ENCODE measurements at regions not wholly inside any gene's neighbourhood (a gene's known extent, or its start where the extent isn't known, plus 50 kb on each side); places are given as distances from the start of the nearest gene placed in this dataset.

- no peak for DNase-seq (ENCODE audit: low spot score)
- no peaks in the 10 kb centered on the region for H3K9me3 ChIP-seq (ENCODE audit: low read depth, low read length, poor library complexity, severe bottlenecking)
- no peak overlapping the region for H3K27ac ChIP-seq (ENCODE audit: low read depth, low read length, poor library complexity, severe bottlenecking)
- no TSS peak for BruUV-seq (replicated peaks)
- no peak overlapping the region for H3K4me3 ChIP-seq (ENCODE audit: low read depth, low read length, poor library complexity, severe bottlenecking)
- intact Hi-C loops (cut with micrococcal nuclease; ENCODE audit: unreplicated experiment), result no loop called here
- TF ChIP-seq EZH2 (IDR thresholded peaks at IDR 0.05; ENCODE audit: borderline replicate concordance, low read depth, low read length, poor library complexity, severe bottlenecking), result no peak
- no peak for TF ChIP-seq CTCF (conservative IDR thresholded peaks at IDR 0.05; ENCODE audit: low read depth, low read length)
- H3K27me3 ChIP-seq (replicated peaks; ENCODE audit: insufficient read depth, low read depth, low read length, poor library complexity), result no peaks in the 10 kb centered on the region
- H3K36me3 ChIP-seq (ENCODE audit: insufficient read depth, low read length, poor library complexity, severe bottlenecking), result no peaks in the 10 kb centered on the region
- H3K4me1 ChIP-seq (ENCODE audit: insufficient read depth, low read length, poor library complexity, severe bottlenecking), result peaks cover 9% of the 10 kb centered on the region
- ChIA-PET CTCF (no interaction called here), POLR2A (ENCODE audit: low non-redundant PET) (no interaction called here)
Measured at GRCh38 chr4:162984621-162985020, 182.1 kb downstream of the NAF1 start.

GRCh38 chr4:162981823-162982222 is 184.9 kb downstream of the NAF1 start:
- no peak overlapping the region for H3K27ac ChIP-seq (ENCODE audit: low read depth, low read length, poor library complexity, severe bottlenecking)
- no peak overlapping the region for H3K4me3 ChIP-seq (ENCODE audit: low read depth, low read length, poor library complexity, severe bottlenecking)
- no peaks in the 10 kb centered on the region for H3K36me3 ChIP-seq (ENCODE audit: insufficient read depth, low read length, poor library complexity, severe bottlenecking)
- no peak for DNase-seq (ENCODE audit: low spot score)
- intact Hi-C loops (cut with micrococcal nuclease; ENCODE audit: unreplicated experiment), result no loop called here
- no peaks in the 10 kb centered on the region for H3K9me3 ChIP-seq (ENCODE audit: low read depth, low read length, poor library complexity, severe bottlenecking)
- BruUV-seq (replicated peaks), result no TSS peak
- TF ChIP-seq EZH2 (IDR thresholded peaks at IDR 0.05; ENCODE audit: borderline replicate concordance, low read depth, low read length, poor library complexity, severe bottlenecking) (no peak), CTCF (conservative IDR thresholded peaks at IDR 0.05; ENCODE audit: low read depth, low read length) (no peak)
- POLR2A ChIA-PET (ENCODE audit: low non-redundant PET), result no interaction called here
- no peaks in the 10 kb centered on the region for H3K4me1 ChIP-seq (ENCODE audit: insufficient read depth, low read length, poor library complexity, severe bottlenecking)
- CTCF ChIA-PET, result no interaction called here
- no peaks in the 10 kb centered on the region for H3K27me3 ChIP-seq (replicated peaks; ENCODE audit: insufficient read depth, low read depth, low read length, poor library complexity)

GRCh38 chr4:162978398-162978797 is 188.3 kb downstream of the NAF1 start:
- no TSS peak for BruUV-seq (replicated peaks)
- CTCF ChIA-PET, result no interaction called here
- intact Hi-C loops (cut with micrococcal nuclease; ENCODE audit: unreplicated experiment), result no loop called here

More at GRCh38 chr4:162978398-162978797, 188.3 kb downstream of the NAF1 start:
- TF ChIP-seq CTCF (conservative IDR thresholded peaks at IDR 0.05; ENCODE audit: low read depth, low read length) (no peak), EZH2 (IDR thresholded peaks at IDR 0.05; ENCODE audit: borderline replicate concordance, low read depth, low read length, poor library complexity, severe bottlenecking) (no peak)
- no peaks in the 10 kb centered on the region for H3K27me3 ChIP-seq (replicated peaks; ENCODE audit: insufficient read depth, low read depth, low read length, poor library complexity)
- H3K27ac ChIP-seq (ENCODE audit: low read depth, low read length, poor library complexity, severe bottlenecking), result no peak overlapping the region
- no peak overlapping the region for H3K4me3 ChIP-seq (ENCODE audit: low read depth, low read length, poor library complexity, severe bottlenecking)
- DNase-seq (ENCODE audit: low spot score), result no peak
- H3K4me1 ChIP-seq (ENCODE audit: insufficient read depth, low read length, poor library complexity, severe bottlenecking), result no peaks in the 10 kb centered on the region
- POLR2A ChIA-PET (ENCODE audit: low non-redundant PET), result no interaction called here
- H3K36me3 ChIP-seq (ENCODE audit: insufficient read depth, low read length, poor library complexity, severe bottlenecking), result no peaks in the 10 kb centered on the region
- H3K9me3 ChIP-seq (ENCODE audit: low read depth, low read length, poor library complexity, severe bottlenecking), result no peaks in the 10 kb centered on the region

Data from A673 (cell line).